T-helper 2 cell treated with Interferon-gamma antibody and Interleukin-4, amounts not matched to agents 5 μg/mL and 100 μg/mL, for 36 hours (primary cell): ENCODE measurements at regions not wholly inside any gene's neighbourhood (a gene's known extent, or its start where the extent isn't known, plus 50 kb on each side); places are given as distances from the start of the nearest gene placed in this dataset.
"Not testable (repeated sequence)": the region's sequence is repeated elsewhere in the genome, so short reads cannot be mapped to it uniquely, and the experiment has no call there.

Experiments
- DNase-seq: peaks from one replicate; pipeline ENCODE4 v3.0.0; 2021; ENCODE audit warnings: low spot score
- H3K27ac Mint-ChIP-seq: one replicate; pipeline ENCODE4 v1.8.0; 2021; ENCODE audit warnings: mild to moderate bottlenecking, mixed read lengths
- H3K27me3 Mint-ChIP-seq: one replicate; pipeline ENCODE4 v1.8.0; 2021; ENCODE audit warnings: low read depth, mixed read lengths
- H3K36me3 Mint-ChIP-seq: one replicate; pipeline ENCODE4 v1.8.0; 2021; ENCODE audit warnings: low read depth, mixed read lengths
- H3K4me1 Mint-ChIP-seq: one replicate; pipeline ENCODE4 v1.8.0; 2021; ENCODE audit warnings: low read depth, mixed read lengths
- H3K4me3 Mint-ChIP-seq: one replicate; pipeline ENCODE4 v1.8.0; 2022; ENCODE audit warnings: mild to moderate bottlenecking, moderate library complexity, mixed read lengths
- H3K9me3 Mint-ChIP-seq: one replicate; pipeline ENCODE4 v1.8.0; 2021; ENCODE audit warnings: mixed read lengths

DNA sequence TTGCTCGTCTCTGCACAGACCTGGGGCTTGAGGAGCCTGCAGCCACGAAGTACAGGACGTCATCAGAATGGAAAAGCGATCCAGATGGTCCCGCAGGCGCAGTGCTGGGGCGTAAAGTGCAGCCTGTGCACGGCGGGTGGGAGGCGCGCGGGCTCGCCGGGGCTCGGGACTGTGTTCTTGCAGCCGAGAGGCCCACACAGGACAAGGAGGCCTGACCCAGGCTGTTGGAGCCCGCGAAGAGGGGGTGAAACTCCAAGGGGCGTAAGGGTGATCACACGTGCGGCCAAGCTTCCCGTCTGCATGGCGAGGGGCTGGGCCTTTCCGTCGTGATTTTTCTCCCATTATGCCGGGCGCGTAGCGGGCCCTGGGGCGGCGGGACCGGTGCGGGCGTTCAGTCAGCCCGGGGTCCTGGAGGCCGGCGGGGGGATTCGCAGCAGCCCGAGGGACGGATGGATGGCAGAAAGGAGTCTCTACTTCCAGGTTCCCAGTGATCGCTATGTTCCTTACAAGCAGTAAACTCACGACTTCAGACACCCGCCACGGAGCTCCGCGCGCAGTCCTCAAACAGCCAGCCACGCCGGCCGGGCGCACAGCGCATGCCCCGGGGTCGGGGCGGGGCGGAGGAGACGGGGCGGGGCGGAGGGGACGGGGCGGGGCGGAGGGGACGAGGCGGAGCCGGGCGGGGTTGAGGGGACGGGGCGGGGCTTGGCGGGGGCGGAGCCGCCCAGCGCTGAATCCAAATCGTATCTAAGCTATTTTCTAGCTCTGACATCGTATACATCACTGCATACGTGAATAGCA, 141.0 kb upstream of the KCNJ18 start:
- Mint-ChIP-seq H3K27ac (peak overlapping the region; percentile 52), H3K36me3 (peaks cover 12% of the 10 kb centered on the region), H3K4me3 (peak overlapping the region; percentile 88), H3K27me3 (peaks cover 38% of the 10 kb centered on the region), H3K4me1 (peaks cover 27% of the 10 kb centered on the region), H3K9me3 (peaks cover 18% of the 10 kb centered on the region)
- peak; percentile 67 for DNase-seq

DNA sequence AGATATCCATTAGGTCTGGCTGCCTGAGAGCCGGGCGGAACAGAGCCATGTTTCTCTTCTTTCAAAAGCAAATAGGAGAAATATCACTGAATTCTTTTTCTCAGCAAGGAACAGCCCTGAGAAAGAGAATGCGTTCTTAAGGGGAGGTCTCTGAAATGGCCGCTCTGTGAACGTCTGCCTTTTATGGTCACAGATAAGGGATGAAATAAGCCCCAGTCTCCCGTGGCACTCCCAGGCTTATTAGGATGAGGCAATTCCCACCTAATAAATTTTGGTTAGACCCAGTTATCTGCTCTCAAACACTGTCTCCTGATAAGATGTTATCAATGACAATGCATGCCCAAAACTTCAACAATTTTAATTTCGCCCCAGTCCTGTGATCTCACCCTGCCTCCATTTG, 133.4 kb upstream of the KCNJ18 start:
- peaks cover 10% of the 10 kb centered on the region for H3K9me3 Mint-ChIP-seq
- H3K36me3 Mint-ChIP-seq, H3K27ac Mint-ChIP-seq, DNase-seq, H3K4me3 Mint-ChIP-seq, H3K4me1 Mint-ChIP-seq: not testable (repeated sequence)
- peaks cover 18% of the 10 kb centered on the region for H3K27me3 Mint-ChIP-seq

DNA sequence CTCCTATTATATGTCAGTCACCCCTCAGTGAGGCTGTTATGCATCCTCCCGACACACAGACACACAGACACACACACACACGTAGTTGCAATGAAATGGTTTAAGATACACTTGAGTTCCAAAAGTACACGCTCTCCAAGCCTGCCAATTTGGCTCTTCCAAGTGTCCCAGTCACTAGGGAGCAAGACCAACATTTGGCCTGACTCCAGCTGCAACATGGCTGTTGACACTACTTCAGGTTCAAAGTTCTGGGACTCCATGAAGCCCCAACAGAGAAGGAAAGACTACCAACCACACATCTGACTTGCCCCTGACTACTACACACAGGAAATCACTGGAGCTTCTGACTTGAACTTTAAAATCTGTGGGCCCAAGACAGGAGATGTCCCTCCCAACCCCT, 128.1 kb upstream of the KCNJ18 start:
- H3K9me3 Mint-ChIP-seq = no peaks in the 10 kb centered on the region
- no peaks in the 10 kb centered on the region for H3K4me1 Mint-ChIP-seq
- no peak overlapping the region for H3K27ac Mint-ChIP-seq
- peaks cover 8% of the 10 kb centered on the region for H3K27me3 Mint-ChIP-seq
- no peak for DNase-seq
- H3K36me3 Mint-ChIP-seq = no peaks in the 10 kb centered on the region
- no peak overlapping the region for H3K4me3 Mint-ChIP-seq

DNA sequence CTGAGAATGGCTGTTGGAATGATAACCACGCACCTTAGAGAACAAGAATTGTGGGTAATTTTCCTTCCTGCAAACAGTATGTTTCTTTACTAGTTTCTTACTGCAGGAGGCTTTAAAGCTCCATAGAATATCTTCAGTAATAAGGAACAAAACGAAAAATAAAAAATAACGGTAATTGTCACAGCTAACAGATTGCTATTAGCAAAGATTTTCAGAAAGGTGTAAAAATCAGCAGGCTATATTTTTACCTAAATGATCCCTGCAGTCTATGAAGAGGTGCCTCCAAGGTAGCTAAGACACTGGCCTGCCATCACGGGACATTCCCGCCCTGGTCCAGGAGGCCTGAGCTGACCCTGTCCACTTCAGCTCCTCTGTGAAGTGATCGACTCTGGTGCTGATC, 127.6 kb upstream of the KCNJ18 start:
- not testable (repeated sequence) for H3K4me1 Mint-ChIP-seq, H3K27me3 Mint-ChIP-seq, H3K36me3 Mint-ChIP-seq, DNase-seq, H3K27ac Mint-ChIP-seq, H3K4me3 Mint-ChIP-seq, H3K9me3 Mint-ChIP-seq

DNA sequence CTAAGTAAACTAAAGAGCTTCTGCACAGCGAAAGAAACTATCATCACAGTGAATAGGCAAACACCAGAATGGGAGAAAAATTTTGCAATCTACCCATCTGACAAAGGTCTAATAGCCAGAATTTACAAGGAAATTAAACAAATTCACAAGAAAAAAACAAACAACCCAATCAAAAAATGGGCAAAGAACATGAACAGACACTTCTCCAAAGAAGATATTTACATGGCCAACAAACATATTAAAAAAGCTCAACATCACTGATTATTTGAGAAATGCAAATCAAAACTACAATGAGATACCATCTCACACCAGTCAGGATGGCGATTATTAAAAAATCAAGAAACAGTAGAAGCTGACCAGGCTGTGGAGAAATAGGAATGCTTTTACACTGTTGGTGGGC, 121.9 kb upstream of the KCNJ18 start:
- H3K36me3 Mint-ChIP-seq, H3K4me1 Mint-ChIP-seq, H3K9me3 Mint-ChIP-seq, H3K4me3 Mint-ChIP-seq, DNase-seq, H3K27me3 Mint-ChIP-seq, H3K27ac Mint-ChIP-seq: not testable (repeated sequence)

DNA sequence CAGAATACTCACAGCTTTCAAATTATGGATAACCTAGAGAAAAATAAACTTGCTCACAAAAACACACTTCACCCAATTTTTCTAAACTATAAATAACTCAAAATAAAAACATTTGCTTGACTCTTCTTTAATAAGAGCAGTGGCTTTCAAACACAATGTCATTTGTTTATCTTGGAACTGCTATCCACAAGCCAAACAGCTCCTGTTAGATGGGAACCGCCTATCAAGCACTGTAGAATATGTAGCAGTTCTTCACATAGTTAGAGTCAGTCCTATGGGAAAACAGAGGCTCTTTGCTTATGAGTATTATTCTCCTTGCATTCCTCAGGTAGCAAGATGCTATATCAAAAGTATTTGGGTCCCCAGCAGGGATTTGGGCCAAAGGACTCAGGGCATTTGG, 120.2 kb upstream of the KCNJ18 start:
- not testable (repeated sequence) for DNase-seq, H3K27me3 Mint-ChIP-seq, H3K4me3 Mint-ChIP-seq, H3K36me3 Mint-ChIP-seq, H3K4me1 Mint-ChIP-seq, H3K27ac Mint-ChIP-seq, H3K9me3 Mint-ChIP-seq

DNA sequence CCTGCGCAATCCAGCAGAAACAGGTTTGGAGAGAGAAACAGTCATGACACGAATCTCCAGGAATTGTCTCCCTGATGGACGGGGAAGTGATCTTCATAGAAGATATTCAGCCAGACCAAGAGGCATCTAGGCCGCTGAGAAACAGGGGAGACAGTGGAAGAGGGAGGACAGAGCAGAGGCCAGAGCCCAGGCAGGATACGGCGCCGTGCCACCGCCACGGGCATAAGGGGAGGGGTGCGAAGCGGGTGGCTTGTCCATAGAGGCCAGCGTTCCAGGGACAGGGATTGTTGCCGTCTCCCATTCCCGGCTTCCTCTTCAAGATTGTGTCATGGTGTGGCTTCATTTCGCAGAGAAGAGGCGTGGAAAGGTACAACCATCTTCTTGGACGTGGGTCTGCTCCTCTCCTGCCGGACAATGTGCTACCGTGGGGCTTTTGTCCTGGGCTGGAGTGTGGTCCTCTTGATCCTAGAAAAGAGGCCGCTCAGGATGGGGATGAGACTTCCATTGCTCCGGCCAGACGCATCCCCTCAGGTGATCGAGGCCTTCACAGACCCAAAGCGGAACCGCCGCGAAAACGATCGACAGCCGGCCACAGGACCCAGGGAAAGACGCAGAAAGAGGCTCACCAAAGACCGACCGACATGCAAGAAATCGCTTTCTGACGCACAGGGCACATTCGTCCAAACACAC, 118.9 kb upstream of the KCNJ18 start:
- DNase-seq, H3K36me3 Mint-ChIP-seq, H3K27me3 Mint-ChIP-seq, H3K4me1 Mint-ChIP-seq, H3K27ac Mint-ChIP-seq, H3K9me3 Mint-ChIP-seq: not testable (repeated sequence)
- H3K4me3 Mint-ChIP-seq = peak overlapping the region; percentile 47

DNA sequence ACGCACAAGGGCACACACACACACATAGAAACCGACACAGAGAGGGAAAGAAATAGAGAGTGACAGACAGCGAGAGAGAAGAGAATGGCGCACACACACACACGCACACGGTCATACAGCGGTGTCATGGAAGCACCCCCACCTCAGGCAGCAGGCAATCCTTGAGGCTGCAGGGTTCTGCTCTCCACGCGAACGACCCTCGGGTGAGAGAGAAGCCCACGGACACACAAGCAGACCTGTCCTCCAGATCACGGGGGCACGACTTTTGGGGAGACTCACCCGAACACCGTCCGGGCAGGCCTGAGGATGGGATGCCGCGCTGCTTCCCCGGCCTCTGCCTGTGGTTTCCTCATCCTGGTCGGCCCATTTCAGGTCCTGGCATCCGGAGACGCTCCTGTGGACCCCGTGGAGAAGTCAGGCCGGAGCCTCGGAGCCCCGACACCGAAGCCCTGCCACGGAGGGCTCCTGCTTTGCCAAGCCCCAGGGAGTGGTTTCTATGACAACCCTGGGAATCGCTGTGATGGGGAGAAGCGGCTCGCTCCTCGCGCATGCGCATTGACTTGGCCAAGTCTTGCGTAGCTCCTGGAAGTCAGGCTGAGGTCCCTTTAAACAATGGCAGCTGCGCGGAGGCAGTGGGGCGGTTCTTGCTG, 118.2 kb upstream of the KCNJ18 start:
- Mint-ChIP-seq H3K4me1 (no peaks in the 10 kb centered on the region), H3K27me3 (no peaks in the 10 kb centered on the region), H3K9me3 (no peaks in the 10 kb centered on the region), H3K27ac (no peak overlapping the region), H3K4me3 (peak overlapping the region; percentile 47), H3K36me3 (no peaks in the 10 kb centered on the region)
- peak; percentile 18 for DNase-seq

DNA sequence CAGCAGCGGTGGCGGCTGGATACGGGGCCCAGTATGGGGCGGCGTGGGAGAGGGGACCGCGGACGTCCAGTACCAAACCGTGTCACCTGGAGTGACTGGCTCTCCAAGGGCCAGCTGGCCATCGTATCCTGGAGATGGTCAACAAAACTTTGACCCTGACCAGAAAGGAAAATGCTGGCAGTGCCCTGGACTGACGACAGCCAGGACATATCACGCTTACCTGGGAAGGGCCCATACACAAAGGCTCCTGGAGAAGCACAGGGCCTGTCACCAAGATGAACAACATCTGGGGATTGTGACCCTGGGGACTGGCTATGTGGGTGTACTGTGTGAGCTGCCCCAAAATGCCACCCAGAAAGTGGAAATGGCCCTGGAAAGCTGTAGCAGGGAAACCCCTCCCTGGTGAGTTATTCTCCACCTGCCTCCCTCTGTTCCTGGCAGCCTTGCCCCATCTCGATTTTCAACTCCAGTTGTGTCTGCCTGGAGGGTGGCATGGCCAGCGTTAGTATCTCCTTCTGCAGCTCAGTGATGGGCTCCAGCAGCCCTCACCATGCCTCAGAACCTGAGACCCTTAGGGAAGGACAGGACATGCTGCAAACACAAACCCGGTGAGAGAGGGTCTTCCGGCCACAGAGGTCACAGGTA, 117.6 kb upstream of the KCNJ18 start:
- H3K9me3 Mint-ChIP-seq, H3K36me3 Mint-ChIP-seq, H3K4me1 Mint-ChIP-seq, DNase-seq, H3K27me3 Mint-ChIP-seq, H3K4me3 Mint-ChIP-seq, H3K27ac Mint-ChIP-seq: not testable (repeated sequence)

DNA sequence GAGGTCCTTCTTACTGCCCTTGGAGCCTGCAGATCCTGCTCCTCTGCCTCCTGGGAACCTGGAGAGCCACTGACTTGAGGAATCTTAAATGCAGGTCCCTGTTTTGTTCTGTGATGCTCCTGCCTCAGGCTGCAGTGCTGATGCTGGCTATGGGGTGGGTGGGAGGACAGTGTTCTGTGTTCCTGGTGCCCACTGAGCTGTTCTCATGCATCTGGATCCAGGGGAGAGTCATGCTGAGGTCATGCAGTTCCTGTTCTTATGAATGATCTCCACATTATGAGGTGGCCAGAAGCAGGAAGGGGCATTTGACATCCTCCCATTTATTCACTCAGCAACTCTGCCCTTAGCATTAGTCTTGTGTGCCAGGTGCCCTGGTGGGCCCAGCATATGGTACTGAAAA, 113.5 kb upstream of the KCNJ18 start:
- H3K36me3 Mint-ChIP-seq, H3K4me1 Mint-ChIP-seq, H3K27ac Mint-ChIP-seq, H3K9me3 Mint-ChIP-seq, DNase-seq, H3K27me3 Mint-ChIP-seq, H3K4me3 Mint-ChIP-seq: not testable (repeated sequence)

DNA sequence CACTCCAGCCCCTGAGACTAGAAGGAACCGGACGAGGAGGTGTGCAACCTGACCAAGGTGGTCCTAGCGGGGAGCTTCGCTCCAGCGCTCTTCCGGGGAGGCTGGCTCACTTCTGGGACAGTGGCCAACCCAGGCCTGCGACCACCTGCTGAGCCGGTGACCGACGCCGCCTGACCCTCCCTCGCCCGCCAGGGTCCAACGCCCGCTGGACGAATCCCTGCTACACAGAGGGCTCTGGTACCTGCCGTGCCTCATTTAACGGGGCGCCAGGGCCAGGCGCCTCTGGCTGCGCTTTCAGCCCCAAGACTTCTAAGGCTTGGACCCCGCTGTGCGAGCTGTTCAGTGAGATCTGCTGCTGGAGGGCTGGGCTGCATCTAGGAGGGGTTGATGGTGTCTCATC, 99.5 kb upstream of the KCNJ18 start:
- Mint-ChIP-seq H3K9me3 (no peaks in the 10 kb centered on the region), H3K27ac (no peak overlapping the region), H3K27me3 (peaks cover 4% of the 10 kb centered on the region), H3K4me1 (no peaks in the 10 kb centered on the region), H3K4me3 (no peak overlapping the region), H3K36me3 (no peaks in the 10 kb centered on the region)
- no peak for DNase-seq

DNA sequence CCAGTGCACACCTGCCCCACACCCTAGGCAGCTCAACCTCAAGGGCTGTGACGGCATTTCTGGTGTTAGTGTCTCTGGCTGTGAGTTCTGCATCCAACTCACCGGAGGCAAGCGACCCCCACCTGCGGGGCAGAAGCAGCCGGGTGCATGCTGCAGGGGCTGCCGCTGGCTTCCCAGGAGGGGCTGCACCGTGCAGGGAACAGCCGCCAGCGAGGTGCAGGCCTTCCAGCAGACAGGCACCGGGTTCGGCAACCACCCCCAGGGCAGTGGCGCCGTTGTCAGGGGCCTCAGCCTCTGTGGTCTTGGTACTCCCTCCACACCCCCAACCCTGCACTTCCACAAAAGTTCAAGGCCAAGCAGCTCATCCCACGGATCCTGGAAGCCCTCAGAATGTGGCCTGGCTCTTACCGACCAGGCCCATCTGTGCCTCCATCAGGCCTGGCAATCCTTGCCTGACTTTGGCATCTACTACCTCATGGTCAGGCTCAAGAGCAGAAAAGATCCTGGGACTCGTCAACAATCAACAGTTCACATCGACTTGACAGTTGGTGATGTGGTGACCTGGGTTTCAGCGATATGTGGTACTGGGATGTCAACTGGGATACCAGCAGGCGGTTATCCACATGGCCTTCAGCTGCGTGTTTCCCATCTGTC, 98.7 kb upstream of the KCNJ18 start:
- not testable (repeated sequence) for DNase-seq, H3K36me3 Mint-ChIP-seq, H3K4me3 Mint-ChIP-seq, H3K27me3 Mint-ChIP-seq, H3K4me1 Mint-ChIP-seq, H3K27ac Mint-ChIP-seq, H3K9me3 Mint-ChIP-seq

DNA sequence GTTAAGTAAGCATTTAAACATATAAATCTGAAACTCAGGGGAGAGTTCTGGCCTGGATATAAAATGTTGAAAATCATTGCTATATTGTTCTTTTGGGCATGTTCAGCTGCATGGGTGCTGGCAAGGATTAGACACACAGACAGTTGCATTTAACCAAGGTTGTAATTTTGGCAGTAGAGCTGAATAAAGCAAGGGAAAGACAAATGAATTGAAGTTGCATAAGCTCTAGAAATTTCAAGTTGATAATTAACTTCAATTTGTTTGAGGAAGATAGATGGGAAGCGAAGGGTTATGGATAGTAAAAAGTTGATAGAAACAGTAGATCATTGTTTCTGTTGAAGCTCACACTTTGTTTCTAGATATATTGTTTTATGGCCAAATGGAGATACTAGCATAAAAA, 97.2 kb upstream of the KCNJ18 start:
- no peak overlapping the region for H3K27ac Mint-ChIP-seq
- peaks cover 4% of the 10 kb centered on the region for H3K27me3 Mint-ChIP-seq
- no peaks in the 10 kb centered on the region for H3K36me3 Mint-ChIP-seq
- no peaks in the 10 kb centered on the region for H3K4me1 Mint-ChIP-seq
- H3K9me3 Mint-ChIP-seq = no peaks in the 10 kb centered on the region
- H3K4me3 Mint-ChIP-seq = no peak overlapping the region
- DNase-seq = no peak

DNA sequence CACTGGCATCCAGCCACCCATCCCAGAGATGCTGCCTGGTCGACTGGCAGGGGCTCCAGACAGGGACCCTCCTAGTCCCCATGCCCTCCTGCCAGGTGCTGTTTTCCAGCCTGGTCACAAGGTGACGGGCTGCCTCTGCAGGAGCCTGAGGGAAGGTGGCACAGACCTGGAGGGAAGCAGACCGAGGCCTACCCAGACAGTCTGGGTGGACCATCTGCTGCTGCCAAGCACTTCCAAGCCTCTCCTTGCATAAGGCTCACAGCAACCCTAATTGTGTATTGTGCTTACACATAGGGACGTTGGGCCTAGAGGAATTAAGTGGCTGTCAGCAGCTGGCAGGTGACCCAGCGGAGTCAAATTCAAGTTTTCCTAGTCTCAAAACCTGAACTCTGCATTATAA, 90.1 kb upstream of the KCNJ18 start:
- Mint-ChIP-seq H3K4me3 (no peak overlapping the region), H3K36me3 (no peaks in the 10 kb centered on the region), H3K27me3 (peaks cover 12% of the 10 kb centered on the region), H3K9me3 (no peaks in the 10 kb centered on the region), H3K27ac (no peak overlapping the region), H3K4me1 (no peaks in the 10 kb centered on the region)
- DNase-seq = no peak
